OCI-LY3 (cell line): ENCODE measurements at regions not wholly inside any gene's neighbourhood (a gene's known extent, or its start where the extent isn't known, plus 50 kb on each side); places are given as distances from the start of the nearest gene placed in this dataset.
"Not testable (repeated sequence)": the region's sequence is repeated elsewhere in the genome, so short reads cannot be mapped to it uniquely, and the experiment has no call there.

Experiments used
- EZH2phosphoT487 ChIP-seq: fragments of 200-600 bp; shearing (Covaris generic); IDR thresholded peaks from 2 replicates; pipeline ENCODE4 v1.6.1; 2018; ENCODE audit warnings: antibody characterized with exemption, mixed run types, low read depth
- TF ChIP-seq, protein P1 (sequence below): fragments of 200-600, 300-600 bp; sonication (generic); IDR thresholded peaks from 2 replicates; pipeline ENCODE4 v1.5.1; 2014; ENCODE audit warnings: antibody characterized with exemption, low read length, low read depth

DNA sequence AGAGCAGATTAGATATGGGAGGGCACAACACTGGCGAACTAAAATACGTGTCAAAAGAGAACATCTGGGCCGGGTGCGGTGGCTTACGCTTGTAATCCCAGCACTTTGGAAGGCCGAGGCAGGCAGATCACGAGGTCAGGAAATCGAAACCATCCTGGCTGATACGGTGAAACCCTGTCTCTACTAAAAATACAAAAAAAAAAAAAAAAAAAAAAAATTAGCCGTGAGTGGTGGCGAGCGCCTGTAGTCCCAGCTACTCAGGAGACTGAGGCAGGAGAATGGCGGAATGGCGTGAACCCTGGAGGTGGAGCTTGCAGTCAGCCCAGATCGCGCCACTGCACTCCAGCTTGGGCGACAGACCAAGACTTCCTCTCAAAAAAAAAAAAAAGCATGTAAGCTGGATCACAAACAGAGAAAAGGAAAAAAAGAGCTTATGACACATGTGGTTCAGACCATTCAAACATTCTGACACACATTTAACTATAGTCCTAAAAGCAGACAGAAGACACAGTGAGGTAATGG lies 1716.9 kb downstream of the SI start:
- TF ChIP-seq, protein P1, sequence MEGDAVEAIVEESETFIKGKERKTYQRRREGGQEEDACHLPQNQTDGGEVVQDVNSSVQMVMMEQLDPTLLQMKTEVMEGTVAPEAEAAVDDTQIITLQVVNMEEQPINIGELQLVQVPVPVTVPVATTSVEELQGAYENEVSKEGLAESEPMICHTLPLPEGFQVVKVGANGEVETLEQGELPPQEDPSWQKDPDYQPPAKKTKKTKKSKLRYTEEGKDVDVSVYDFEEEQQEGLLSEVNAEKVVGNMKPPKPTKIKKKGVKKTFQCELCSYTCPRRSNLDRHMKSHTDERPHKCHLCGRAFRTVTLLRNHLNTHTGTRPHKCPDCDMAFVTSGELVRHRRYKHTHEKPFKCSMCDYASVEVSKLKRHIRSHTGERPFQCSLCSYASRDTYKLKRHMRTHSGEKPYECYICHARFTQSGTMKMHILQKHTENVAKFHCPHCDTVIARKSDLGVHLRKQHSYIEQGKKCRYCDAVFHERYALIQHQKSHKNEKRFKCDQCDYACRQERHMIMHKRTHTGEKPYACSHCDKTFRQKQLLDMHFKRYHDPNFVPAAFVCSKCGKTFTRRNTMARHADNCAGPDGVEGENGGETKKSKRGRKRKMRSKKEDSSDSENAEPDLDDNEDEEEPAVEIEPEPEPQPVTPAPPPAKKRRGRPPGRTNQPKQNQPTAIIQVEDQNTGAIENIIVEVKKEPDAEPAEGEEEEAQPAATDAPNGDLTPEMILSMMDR: not testable (repeated sequence)
- not testable (repeated sequence) for TF ChIP-seq EZH2phosphoT487
